ENCODE measurements at regions not wholly inside any gene's neighbourhood (a gene's known extent, or its start where the extent isn't known, plus 50 kb on each side); places are given as distances from the start of the nearest gene placed in this dataset.
"Not testable (repeated sequence)": the region's sequence is repeated elsewhere in the genome, so short reads cannot be mapped to it uniquely, and the experiment has no call there.

DNA sequence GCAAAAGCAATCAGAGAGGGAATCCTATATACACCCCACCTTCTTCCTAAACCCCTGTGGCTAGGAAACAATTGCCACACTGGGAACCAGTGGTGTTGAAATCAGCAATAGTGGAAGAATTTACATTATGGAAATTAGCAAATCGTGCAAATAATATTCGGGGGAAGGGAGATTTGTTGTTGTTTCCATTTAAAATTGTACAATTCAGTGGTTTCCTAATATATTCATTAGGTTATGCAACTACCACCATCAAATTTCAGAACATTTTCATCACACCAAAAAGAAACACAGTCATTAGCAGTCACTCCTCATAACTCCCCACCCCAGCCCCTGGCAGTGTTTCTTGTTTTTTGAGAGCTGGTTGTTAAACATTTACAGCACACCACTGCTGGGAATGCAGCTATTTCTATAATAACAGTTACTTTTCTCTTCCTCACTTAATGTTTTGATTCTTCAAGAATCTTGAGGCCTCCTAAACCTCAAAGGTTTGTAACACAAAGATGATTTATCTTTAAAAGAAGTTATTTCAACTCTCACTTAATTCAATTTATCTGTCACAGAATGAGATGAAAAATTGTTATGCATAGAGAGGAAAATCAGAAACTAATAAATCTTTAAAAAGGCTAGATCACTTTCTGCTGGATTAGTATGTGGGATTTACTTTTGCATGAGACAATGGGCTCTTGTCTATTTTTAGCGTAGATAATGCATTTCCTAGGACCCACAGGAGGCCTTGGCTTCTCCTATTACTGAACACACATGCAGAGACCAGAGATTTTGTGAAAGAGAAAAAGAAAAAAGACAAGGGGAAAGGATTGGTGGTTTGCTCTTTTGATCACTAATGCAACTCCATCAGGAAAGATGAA is 91.8 kb upstream of the DAPK1 start:
- no peak for DNase-seq

DNA sequence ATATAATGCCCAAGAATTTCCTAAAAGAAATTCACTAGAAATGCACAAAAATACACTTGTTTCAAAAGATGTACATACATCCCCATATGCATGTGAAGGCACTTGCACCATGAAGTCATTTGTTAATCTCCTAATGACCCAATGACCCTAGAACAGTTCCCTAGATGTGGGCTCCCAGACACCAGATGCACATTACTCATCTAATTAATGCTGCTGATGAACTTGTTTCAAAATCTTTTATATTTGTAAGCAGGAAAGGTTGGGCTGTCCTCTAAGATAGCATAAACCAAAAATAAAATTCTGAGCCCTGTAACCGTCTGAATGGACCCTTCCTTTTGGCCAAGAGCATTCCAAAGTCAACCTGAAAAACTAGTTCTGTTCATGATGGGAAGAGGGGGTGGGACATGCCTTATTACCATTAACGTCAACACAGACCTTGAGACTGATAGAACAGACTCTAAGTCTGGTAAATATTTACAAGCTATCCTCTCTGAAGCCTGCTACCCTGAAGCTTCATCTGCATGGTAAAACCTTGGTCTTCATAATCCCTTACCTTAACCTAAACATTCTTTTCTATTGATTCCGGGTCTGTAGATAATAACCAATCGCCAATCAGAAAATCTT is 91.0 kb upstream of the DAPK1 start:
- no peaks in the 10 kb centered on the region for H3K27me3 ChIP-seq (ENCODE audit: control insufficient read depth, insufficient read depth, low read length)
- intact Hi-C loops (cut with micrococcal nuclease), result no loop called here
- H3K36me3 ChIP-seq (ENCODE audit: control insufficient read depth, insufficient read depth, low read length), result no peaks in the 10 kb centered on the region
- Mint-ChIP-seq H3K27me3 (ENCODE audit: low read depth in 2 of 2) (peaks cover 0 to 2% of the 10 kb centered on the region in 2 donors), H3K36me3 (no peaks in the 10 kb centered on the region), H3K4me1 (no peaks in the 10 kb centered on the region), H3K27ac (no peak overlapping the region), H3K9me3 (peaks cover 0 to 2% of the 10 kb centered on the region in 2 donors), H3K4me3 (no peak overlapping the region)
- H3K27ac ChIP-seq (ENCODE audit: low read length), result no peak overlapping the region
- TF ChIP-seq CTCF (IDR thresholded peaks at IDR 0.05), result no peak
- H3K9me3 ChIP-seq (ENCODE audit: control insufficient read depth, insufficient read depth, low read length), result no peaks in the 10 kb centered on the region
- H3K4me1 ChIP-seq (ENCODE audit: control insufficient read depth, insufficient read depth, low read length), result no peaks in the 10 kb centered on the region
- DNase-seq (no peak), ATAC-seq (no peak)
- no peak overlapping the region for H3K4me3 ChIP-seq (ENCODE audit: low read length)
- 95% methylated on average over 4 of the region's 4 CpGs for WGBS (ENCODE audit: insufficient coverage)

More for the DNA sequence above, 91.8 kb upstream of the DAPK1 start:
- Mint-ChIP-seq H3K27ac (no peak overlapping the region), H3K27me3 (ENCODE audit: low read depth in 2 of 2) (peaks cover 0 to 2% of the 10 kb centered on the region in 2 donors), H3K4me3 (no peak overlapping the region), H3K36me3 (no peaks in the 10 kb centered on the region), H3K9me3 (peaks cover 0 to 2% of the 10 kb centered on the region in 2 donors), H3K4me1 (no peaks in the 10 kb centered on the region)
- no peak for ATAC-seq
- 100% methylated on average over 1 of the region's 3 CpGs for WGBS (ENCODE audit: insufficient coverage)
- no peak for TF ChIP-seq CTCF (IDR thresholded peaks at IDR 0.05)
- no peak overlapping the region for H3K27ac ChIP-seq (ENCODE audit: low read length)
- H3K27me3 ChIP-seq (ENCODE audit: control insufficient read depth, insufficient read depth, low read length), result no peaks in the 10 kb centered on the region
- intact Hi-C loops (cut with micrococcal nuclease), result no loop called here
- H3K9me3 ChIP-seq (ENCODE audit: control insufficient read depth, insufficient read depth, low read length), result no peaks in the 10 kb centered on the region
- no peak overlapping the region for H3K4me3 ChIP-seq (ENCODE audit: low read length)
- no peaks in the 10 kb centered on the region for H3K36me3 ChIP-seq (ENCODE audit: control insufficient read depth, insufficient read depth, low read length)
- H3K4me1 ChIP-seq (ENCODE audit: control insufficient read depth, insufficient read depth, low read length), result no peaks in the 10 kb centered on the region

GRCh38 chr9:87410047-87411005 is 87.3 kb upstream of the DAPK1 start:
- H3K27ac ChIP-seq (ENCODE audit: low read length); H3K9me3 ChIP-seq (ENCODE audit: control insufficient read depth, insufficient read depth, low read length); H3K36me3 ChIP-seq (ENCODE audit: control insufficient read depth, insufficient read depth, low read length); H3K4me3 ChIP-seq (ENCODE audit: low read length); intact Hi-C loops (cut with micrococcal nuclease); H3K27me3 ChIP-seq (ENCODE audit: control insufficient read depth, insufficient read depth, low read length); ATAC-seq; H3K27me3 Mint-ChIP-seq (ENCODE audit: low read depth in 2 of 2); DNase-seq; H3K4me3 Mint-ChIP-seq; H3K9me3 Mint-ChIP-seq; H3K4me1 ChIP-seq (ENCODE audit: control insufficient read depth, insufficient read depth, low read length); H3K36me3 Mint-ChIP-seq; H3K27ac Mint-ChIP-seq; H3K4me1 Mint-ChIP-seq: not testable (repeated sequence)
- 72% methylated on average over 13 of the region's 16 CpGs for WGBS (ENCODE audit: insufficient coverage)

- Mint-ChIP-seq H3K9me3 (peaks cover 2 to 3% of the 10 kb centered on the region in 2 donors), H3K4me1 (no peaks in the 10 kb centered on the region), H3K27ac (no peak overlapping the region), H3K4me3 (no peak overlapping the region), H3K27me3 (ENCODE audit: low read depth in 2 of 2) (peaks cover 0 to 4% of the 10 kb centered on the region in 2 donors), H3K36me3 (no peaks in the 10 kb centered on the region)
- Histone ChIP-seq H3K27ac (ENCODE audit: low read length) (no peak overlapping the region), H3K27me3 (ENCODE audit: control insufficient read depth, insufficient read depth, low read length) (no peaks in the 10 kb centered on the region), H3K9me3 (ENCODE audit: control insufficient read depth, insufficient read depth, low read length) (no peaks in the 10 kb centered on the region), H3K4me1 (ENCODE audit: control insufficient read depth, insufficient read depth, low read length) (no peaks in the 10 kb centered on the region), H3K4me3 (ENCODE audit: low read length) (no peak overlapping the region), H3K36me3 (ENCODE audit: control insufficient read depth, insufficient read depth, low read length) (no peaks in the 10 kb centered on the region)
- DNase-seq (no peak), ATAC-seq (no peak)
- intact Hi-C loops (cut with micrococcal nuclease), result no loop called here
- 77% methylated on average over 1 of the region's 1 CpG for WGBS (ENCODE audit: insufficient coverage)
- TF ChIP-seq CTCF (IDR thresholded peaks at IDR 0.05), result no peak
Observed at GRCh38 chr9:87420884-87421283, 76.8 kb upstream of the DAPK1 start.
